Activated T-cell treated with anti-CD3 and anti-CD28 coated beads for 48 hours (primary cell): ENCODE measurements at regions not wholly inside any gene's neighbourhood (a gene's known extent, or its start where the extent isn't known, plus 50 kb on each side); places are given as distances from the start of the nearest gene placed in this dataset.

Experiments
- DNase-seq: peaks from one replicate; pipeline ENCODE4 v3.0.0-alpha.2; 2020; ENCODE audit warnings: low read depth

DNA sequence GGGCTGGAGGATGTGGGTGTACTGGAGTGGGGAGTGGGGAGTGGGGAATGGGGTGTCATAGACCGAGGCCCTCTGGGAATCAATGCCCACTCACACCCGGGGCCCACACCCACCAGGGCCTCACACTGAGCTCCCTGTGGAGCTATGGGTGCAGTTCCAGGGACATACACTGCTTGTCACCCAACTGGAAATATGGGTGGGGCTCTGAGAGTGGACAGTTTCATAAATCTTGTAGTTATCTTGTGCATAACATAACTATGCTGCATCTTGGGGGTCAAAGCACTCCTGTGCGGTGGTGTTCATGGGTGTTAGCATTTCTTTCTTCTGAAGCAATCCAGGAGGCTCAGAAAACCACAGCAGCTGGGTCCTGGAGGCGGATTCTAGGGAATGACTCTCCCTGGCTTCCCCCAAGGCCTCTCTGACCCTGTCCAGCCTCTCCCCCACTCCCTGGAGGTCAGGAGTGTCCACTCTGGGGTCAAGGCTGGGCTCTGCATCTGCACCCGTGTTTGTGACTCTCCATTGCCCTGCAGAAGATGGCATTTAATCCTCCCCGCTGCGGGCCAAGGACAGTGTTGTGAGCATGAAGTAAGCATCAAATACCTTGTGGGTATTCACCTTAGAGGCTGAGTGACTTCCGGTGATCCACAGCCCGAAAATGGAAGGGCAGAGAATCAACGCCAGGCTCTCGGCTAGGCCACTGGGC is 172.5 kb downstream of the CTTN start:
- DNase-seq: no peak

DNA sequence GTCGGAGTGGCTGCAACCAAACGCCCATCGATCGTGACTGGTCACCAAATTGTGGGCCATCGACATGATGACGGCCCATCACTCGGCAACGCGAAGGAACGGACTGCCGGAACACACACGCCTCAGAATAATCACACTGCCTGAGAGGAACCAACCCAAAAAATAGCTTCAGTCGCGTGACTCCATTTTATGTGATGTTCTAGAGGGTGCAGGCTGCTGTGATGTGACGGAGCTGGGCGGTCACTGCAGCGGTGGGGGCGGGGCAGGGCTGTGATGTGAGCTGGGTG is 174.6 kb downstream of the CTTN start:
- DNase-seq: no peak

- no peak for DNase-seq
These were observed 175.4 kb downstream of the CTTN start for GRCh38 chr11:70573701-70574151.

GRCh38 chr11:70574725-70575347 is 176.5 kb downstream of the CTTN start:
- no peak for DNase-seq

- no peak for DNase-seq
These were observed 177.2 kb downstream of the CTTN start for GRCh38 chr11:70575396-70576060.

GRCh38 chr11:70577258-70577603 is 178.9 kb downstream of the CTTN start:
- no peak for DNase-seq

- no peak for DNase-seq
These were observed 179.6 kb downstream of the CTTN start for GRCh38 chr11:70577948-70578347.

DNA sequence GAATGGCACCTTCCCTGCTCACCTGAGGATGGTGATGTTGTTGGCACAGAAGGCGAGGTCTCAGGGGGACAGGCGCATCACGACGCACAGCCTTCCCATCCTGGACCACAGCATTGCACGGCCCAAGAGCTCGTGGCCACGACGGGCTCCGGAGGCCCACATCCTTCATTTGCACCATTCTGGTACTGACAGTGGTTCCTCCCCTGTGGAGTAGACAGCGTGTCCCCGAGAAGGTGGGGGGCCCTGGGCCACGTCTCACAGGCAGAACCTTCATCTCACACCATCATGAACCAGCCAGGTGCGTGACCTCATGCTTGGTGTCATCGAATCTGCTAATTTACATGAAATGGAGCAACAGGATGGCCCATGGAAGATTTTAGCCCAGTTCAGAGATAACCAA is 180.0 kb downstream of the CTTN start:
- DNase-seq: no peak

DNA sequence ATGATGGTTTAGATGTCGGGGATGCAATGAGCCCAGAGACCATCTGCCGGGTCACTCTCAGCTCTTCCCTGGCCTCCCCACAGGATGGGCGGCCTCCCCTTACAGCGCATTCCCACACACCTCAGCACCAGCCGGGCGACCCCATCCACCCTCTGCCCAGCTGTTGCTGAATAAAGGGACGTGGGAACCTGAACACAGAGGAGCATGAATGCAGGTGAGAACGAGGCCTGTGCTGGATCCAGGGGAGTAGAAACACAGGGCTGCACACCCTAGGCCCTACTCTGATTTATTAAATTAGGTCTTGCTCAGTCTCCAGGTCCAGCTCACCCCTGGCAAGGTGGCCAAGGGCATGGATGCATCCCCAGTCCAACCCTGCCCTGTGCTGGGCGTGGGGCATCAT is 180.5 kb downstream of the CTTN start:
- DNase-seq: no peak

DNA sequence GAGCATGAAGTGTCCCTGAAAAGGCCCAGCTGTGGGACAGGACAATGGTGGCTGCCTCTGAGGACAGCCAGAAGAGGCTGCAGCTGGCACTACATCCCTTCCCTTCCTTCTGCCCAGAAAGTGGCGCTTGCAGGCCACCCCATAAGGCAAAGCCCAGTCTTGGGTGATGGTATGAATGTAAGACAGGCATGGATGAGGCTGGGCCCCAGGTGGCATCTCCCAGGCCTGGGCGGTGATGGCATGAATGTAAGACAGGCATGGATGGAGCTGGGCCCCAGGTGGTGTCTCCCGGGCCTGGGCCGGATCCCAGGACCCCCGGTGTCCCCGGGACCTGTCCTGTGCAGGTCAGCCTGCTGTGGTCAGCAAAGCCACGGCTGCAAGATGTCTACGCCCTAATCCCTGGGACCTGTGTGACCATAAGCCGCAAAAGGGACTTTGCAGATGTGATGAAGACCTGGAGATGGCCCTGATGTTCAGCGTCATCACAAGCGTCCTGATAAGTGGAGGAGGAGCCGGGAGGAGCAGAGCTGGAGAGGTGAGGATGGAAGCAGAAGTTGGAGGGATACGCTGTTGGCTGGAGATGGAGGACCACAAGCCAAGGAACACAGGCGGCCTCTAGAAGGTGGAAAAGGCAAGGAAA is 181.1 kb downstream of the CTTN start:
- no peak for DNase-seq

DNA sequence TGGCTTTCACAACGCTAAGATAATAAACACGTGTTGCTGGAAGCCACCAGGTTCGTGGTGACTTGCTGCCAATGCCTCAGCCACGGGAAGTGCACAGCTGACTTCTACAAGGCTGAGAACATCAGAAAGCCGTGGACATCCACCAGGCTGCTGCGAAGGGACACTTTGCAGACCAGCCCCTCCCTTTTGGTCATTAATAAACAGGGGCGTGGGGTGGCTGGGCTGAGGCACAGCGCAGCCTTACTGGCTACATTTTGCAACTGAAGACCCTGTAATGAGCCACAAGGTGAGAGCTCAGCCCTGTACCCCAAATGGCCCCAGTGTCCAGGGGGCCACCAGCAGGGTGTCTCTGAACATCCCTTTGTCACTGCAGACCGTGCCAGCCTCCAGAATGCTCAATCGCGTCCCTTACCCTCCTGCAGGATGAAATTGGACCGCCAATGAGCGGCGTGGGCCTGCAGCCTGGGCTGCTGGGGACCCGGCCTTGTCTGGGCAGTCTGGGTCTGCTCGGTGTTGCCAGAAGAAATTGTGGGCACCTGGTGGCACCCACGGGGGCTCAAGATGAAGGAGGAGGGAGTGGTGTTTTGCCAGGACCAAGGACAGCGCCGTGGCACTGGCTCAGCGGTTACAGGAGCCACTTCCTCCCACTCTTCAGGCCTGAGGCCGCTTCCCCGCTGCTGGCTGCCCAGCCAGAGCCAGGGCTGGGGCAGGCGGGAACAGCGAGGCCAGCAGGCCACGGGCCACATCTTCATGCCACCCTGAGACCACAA is 181.9 kb downstream of the CTTN start:
- no peak for DNase-seq

DNA sequence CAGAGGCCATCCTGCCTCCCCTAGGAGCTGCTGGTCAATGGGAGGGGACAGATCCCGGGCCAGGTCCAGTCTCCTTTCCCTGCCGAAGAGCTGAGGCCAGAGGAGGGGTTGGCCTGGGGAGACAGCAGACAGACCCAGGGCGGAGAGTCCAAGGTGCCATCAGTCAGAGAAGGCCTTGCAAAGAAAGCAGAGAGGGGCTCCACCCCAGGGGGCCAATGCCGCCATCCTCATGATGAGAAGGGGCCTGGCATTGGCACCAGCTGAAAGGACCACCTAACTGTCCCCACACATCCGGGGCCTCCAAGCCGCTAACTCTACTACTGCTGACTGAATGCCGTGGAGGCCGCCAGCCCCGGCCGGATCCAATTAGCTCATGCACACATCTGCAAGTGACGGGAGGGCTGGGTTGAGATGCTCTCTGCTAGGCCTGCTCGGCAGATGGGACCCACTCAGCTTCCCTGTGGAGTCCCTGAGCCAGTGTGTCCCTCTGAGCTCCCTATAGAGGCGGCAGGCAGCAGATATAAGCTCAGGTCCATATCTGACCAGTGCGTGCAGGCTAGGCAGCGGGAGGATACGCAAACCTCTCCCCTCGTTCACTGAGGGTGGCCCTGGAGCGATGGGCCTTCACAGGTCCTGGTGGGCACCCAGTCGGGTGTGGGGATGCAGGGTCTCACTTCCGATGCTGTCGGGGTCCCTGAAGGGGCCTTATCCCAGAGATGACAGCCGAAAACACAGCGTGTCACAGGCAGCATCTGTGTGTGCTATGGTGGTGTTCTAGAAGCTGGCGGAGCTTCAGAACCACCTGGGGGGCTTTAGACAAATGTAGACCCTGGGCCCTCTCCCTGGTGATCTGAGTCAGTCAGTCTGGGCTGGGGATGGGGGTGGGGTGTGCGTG is 183.9 kb downstream of the CTTN start:
- no peak for DNase-seq

- DNase-seq: no peak
These were observed 184.7 kb downstream of the CTTN start for GRCh38 chr11:70582886-70583641.

- DNase-seq: no peak
These were observed 185.5 kb downstream of the CTTN start for GRCh38 chr11:70583781-70584218.

GRCh38 chr11:70584498-70585235 is 186.3 kb downstream of the CTTN start:
- no peak for DNase-seq

DNA sequence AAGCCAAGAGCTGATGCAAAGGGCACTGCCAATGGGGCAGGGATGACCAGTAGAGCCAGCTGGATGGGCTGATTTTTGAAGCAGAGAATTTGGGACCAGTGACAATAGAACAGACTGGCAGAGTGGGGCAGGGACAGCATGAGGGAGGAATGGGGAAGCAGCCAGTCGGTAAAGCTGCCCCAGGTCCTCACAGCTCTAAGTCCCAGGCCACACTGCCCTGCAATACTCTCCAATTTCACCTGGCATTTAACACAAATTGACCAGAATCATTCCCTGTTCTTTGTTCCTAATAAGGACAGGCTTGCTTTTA is 186.9 kb downstream of the CTTN start:
- no peak for DNase-seq

DNA sequence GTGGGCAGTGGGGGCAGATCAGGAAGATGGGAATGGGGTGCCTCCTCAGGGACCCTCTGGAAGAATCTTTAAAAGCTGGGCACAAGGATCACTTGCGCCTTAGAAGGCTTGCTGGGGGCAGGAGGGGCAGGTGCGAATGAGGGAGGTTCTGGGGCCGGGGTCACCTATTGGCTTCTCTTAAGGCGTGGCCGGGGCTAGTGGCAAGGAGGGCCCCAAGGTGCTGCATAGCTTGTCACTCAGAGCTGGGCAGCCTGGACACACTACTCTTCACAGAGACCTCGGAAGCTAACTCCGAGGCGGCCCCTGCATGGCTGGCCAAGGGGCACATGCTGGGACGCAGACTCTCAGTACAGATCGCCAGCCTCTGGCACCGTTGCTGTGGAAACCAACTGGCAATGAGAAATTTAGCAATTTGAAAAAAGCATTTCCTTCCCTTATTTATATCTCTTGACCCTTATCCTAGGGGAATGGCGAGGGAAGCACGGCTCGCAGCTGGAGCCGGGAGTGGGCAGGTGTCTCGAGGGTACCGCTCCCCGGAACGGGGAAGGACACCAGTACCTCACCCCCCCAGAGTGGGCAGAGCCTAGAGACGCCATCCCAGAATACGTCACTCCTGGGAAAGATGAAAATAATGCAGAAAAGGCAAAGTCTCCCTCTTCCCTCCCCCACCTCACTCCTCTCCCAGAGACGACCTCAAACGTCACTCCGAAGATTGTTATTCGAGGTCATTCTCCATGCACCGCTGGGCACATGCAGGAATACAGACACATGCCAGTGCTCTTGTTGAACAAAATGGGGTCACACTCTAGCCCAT is 188.1 kb downstream of the CTTN start:
- no peak for DNase-seq

GRCh38 chr11:70587075-70587389 is 188.7 kb downstream of the CTTN start:
- DNase-seq: no peak

DNA sequence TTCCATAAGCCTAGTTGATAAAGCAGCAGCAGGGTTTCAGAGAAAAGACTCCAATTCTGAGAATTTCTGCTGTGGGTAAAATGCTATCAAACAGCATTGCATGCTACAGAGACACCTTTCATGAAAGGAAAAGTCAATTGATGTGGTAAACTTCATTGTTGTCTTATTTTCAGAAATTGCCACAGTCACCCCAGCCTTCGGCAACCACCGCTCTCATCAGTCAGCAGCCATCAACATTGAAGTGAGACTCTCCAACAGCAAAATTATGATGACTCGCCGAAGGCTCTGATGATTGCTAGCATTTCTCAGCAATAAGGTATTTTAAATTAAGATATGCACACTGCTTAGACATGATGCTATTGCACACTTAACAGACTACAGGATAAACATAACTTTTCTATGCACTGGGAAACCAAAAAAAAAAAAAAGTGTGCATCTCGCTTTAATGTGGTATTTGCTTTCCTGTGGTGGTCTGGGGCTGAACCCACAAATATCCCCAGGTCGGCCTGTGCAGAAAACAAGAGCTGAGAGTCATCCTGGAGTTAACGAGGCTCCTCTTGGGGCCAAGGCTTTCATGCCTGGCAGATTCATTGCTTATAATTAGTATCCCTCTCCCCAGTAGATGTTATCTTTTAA is 192.1 kb downstream of the CTTN start:
- no peak for DNase-seq
